SK-N-SH treated with all-trans-retinoic acid at 6 μM for 48 hours (cell line): ENCODE measurements at regions not wholly inside any gene's neighbourhood (a gene's known extent, or its start where the extent isn't known, plus 50 kb on each side); places are given as distances from the start of the nearest gene placed in this dataset.

Experiments
- GLIS3 ChIP-seq: fragments of 250-450 bp; sonication (Bioruptor Pico); IDR thresholded peaks from 2 replicates; pipeline ENCODE4 v1.5.0; 2020; ENCODE audit warnings: mild to moderate bottlenecking, moderate library complexity
- ISL1 ChIP-seq: fragments of 250-450 bp; sonication (Bioruptor Pico); IDR thresholded peaks from 2 replicates; pipeline ENCODE4 v2.1.2; 2022; ENCODE audit warnings: mild to moderate bottlenecking, moderate library complexity
- OSR1 ChIP-seq: fragments of 250-450 bp; sonication (Bioruptor Pico); IDR thresholded peaks from 2 replicates; pipeline ENCODE4 v1.8.0; 2022; ENCODE audit warnings: moderate library complexity, mild to moderate bottlenecking, inconsistent platforms
- PATZ1 ChIP-seq: fragments of 250-450 bp; sonication (Bioruptor Pico); IDR thresholded peaks from 2 replicates; pipeline ENCODE4 v1.8.0; 2020; ENCODE audit warnings: mild to moderate bottlenecking, moderate library complexity, borderline replicate concordance
- TSHZ2 ChIP-seq: fragments of 250-450 bp; sonication (Bioruptor Pico); IDR thresholded peaks from 2 replicates; pipeline ENCODE4 v1.5.0; 2020; ENCODE audit warnings: mild to moderate bottlenecking, moderate library complexity
- ZFP30 ChIP-seq: fragments of 450-650 bp; formaldehyde crosslinking; IDR thresholded peaks from 2 replicates; pipeline ENCODE4 v1.5.0; 2022; ENCODE audit warnings: mild to moderate bottlenecking, moderate library complexity

GRCh38 chr10:21326594-21327288, 198.7 kb downstream of the SKIDA1 start:
- TF ChIP-seq PATZ1 (CRISPR knock-in tag) (no peak), GLIS3 (CRISPR knock-in tag) (no peak), ISL1 (CRISPR knock-in tag) (no peak), ZFP30 (CRISPR knock-in tag) (no peak), TSHZ2 (CRISPR knock-in tag) (no peak), OSR1 (CRISPR knock-in tag) (no peak)
